ENCODE measurements at regions not wholly inside any gene's neighbourhood (a gene's known extent, or its start where the extent isn't known, plus 50 kb on each side); places are given as distances from the start of the nearest gene placed in this dataset.

- TF ChIP-seq CTCF (conservative IDR thresholded peaks at IDR 0.05; ENCODE audit: control insufficient read depth, insufficient read depth, low read depth, low read length) = no peak
- no peak for DNase-seq (ENCODE audit: low read depth)
- no peak overlapping the region for H3K4me3 ChIP-seq (ENCODE audit: control insufficient read depth, low read depth, low read length)
Measured at GRCh38 chr11:121383716-121384115, 68.4 kb upstream of the SORL1 start.

GRCh38 chr11:121385688-121386087 lies 66.4 kb upstream of the SORL1 start:
- no peak for TF ChIP-seq CTCF (conservative IDR thresholded peaks at IDR 0.05; ENCODE audit: control insufficient read depth, insufficient read depth, low read depth, low read length)
- no peak for DNase-seq (ENCODE audit: low read depth)
- H3K4me3 ChIP-seq (ENCODE audit: control insufficient read depth, low read depth, low read length) = no peak overlapping the region
